ENCODE measurements at regions not wholly inside any gene's neighbourhood (a gene's known extent, or its start where the extent isn't known, plus 50 kb on each side); places are given as distances from the start of the nearest gene placed in this dataset.

- H3K27me3 Mint-ChIP-seq (ENCODE audit: low read depth), result peaks cover 11% of the 10 kb centered on the region
- H3K4me1 Mint-ChIP-seq (ENCODE audit: low read depth), result no peaks in the 10 kb centered on the region
- intact Hi-C loops (cut with micrococcal nuclease), result no loop called here
- H3K9me3 Mint-ChIP-seq, result peaks cover 4% of the 10 kb centered on the region
- CTCF ChIA-PET, result no interaction called here
- H3K36me3 Mint-ChIP-seq (ENCODE audit: low read depth), result no peaks in the 10 kb centered on the region
- no peak overlapping the region for H3K4me3 Mint-ChIP-seq
- no peak overlapping the region for H3K27ac Mint-ChIP-seq
- DNase-seq, result no peak
These were observed 298.7 kb downstream of the BAMBI start for GRCh38 chr10:28975891-28976531.

- H3K36me3 Mint-ChIP-seq (ENCODE audit: low read depth), result no peaks in the 10 kb centered on the region
- intact Hi-C loops (cut with micrococcal nuclease), result no loop called here
- CTCF ChIA-PET, result interaction anchor here (1.3 kb wide), 1 partner anchor 14 kb away, joined by 4 read pairs; no protein-coding TSS in a partner anchor
These were observed 300.2 kb downstream of the BAMBI start for GRCh38 chr10:28977518-28977917.

GRCh38 chr10:28980264-28980663 lies 302.9 kb downstream of the BAMBI start:
- intact Hi-C loops (cut with micrococcal nuclease), result no loop called here
- Mint-ChIP-seq H3K4me1 (ENCODE audit: low read depth) (no peaks in the 10 kb centered on the region), H3K27ac (no peak overlapping the region), H3K4me3 (no peak overlapping the region), H3K36me3 (ENCODE audit: low read depth) (no peaks in the 10 kb centered on the region), H3K9me3 (peaks cover 4% of the 10 kb centered on the region), H3K27me3 (ENCODE audit: low read depth) (peaks cover 15% of the 10 kb centered on the region)
- CTCF ChIA-PET, result no interaction called here
- no peak for DNase-seq

More at GRCh38 chr10:28977518-28977917, 300.2 kb downstream of the BAMBI start:
- Mint-ChIP-seq H3K27ac (no peak overlapping the region), H3K4me1 (ENCODE audit: low read depth) (no peaks in the 10 kb centered on the region), H3K27me3 (ENCODE audit: low read depth) (peaks cover 11% of the 10 kb centered on the region), H3K9me3 (peaks cover 4% of the 10 kb centered on the region), H3K4me3 (no peak overlapping the region)
- DNase-seq, result no peak

DNA sequence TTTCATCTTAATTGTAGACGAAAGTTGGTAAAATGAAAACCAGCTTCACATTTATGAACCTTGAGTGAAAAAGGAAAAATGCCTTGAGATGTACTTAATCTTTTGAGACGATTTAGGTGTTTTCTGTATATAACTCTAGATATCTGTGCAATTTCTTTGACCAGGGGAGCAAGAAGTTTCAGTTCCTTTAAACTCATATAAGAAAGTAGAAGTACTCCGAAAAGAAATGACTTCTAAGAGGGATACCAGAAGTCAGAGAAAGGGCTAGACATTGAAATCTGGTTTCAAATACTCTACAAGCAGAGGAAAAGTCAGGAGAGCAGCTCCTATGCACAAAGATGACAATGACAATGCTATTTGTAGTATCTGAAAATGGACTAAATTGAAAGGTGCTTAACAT lies 303.7 kb downstream of the BAMBI start:
- DNase-seq, result no peak
- Mint-ChIP-seq H3K4me3 (no peak overlapping the region), H3K36me3 (ENCODE audit: low read depth) (no peaks in the 10 kb centered on the region), H3K9me3 (peaks cover 4% of the 10 kb centered on the region), H3K27me3 (ENCODE audit: low read depth) (peaks cover 14% of the 10 kb centered on the region), H3K27ac (no peak overlapping the region), H3K4me1 (ENCODE audit: low read depth) (no peaks in the 10 kb centered on the region)
- CTCF ChIA-PET, result no interaction called here
- intact Hi-C loops (cut with micrococcal nuclease), result no loop called here

- DNase-seq, result no peak
- Mint-ChIP-seq H3K27me3 (ENCODE audit: low read depth) (peaks cover 9% of the 10 kb centered on the region), H3K27ac (no peak overlapping the region), H3K9me3 (no peaks in the 10 kb centered on the region), H3K36me3 (ENCODE audit: low read depth) (no peaks in the 10 kb centered on the region), H3K4me3 (no peak overlapping the region), H3K4me1 (ENCODE audit: low read depth) (no peaks in the 10 kb centered on the region)
- CTCF ChIA-PET, result no interaction called here
- intact Hi-C loops (cut with micrococcal nuclease), result no loop called here
These were observed 305.7 kb downstream of the BAMBI start for GRCh38 chr10:28982974-28983373.

- Mint-ChIP-seq H3K9me3 (no peaks in the 10 kb centered on the region), H3K4me3 (no peak overlapping the region), H3K27me3 (ENCODE audit: low read depth) (peaks cover 7% of the 10 kb centered on the region), H3K4me1 (ENCODE audit: low read depth) (no peaks in the 10 kb centered on the region), H3K27ac (no peak overlapping the region), H3K36me3 (ENCODE audit: low read depth) (no peaks in the 10 kb centered on the region)
- DNase-seq, result no peak
- CTCF ChIA-PET, result no interaction called here
- intact Hi-C loops (cut with micrococcal nuclease), result no loop called here
These were observed 305.1 kb upstream of the LYZL1 start for GRCh38 chr10:28983799-28984198.

GRCh38 chr10:28984431-28984830 lies 304.4 kb upstream of the LYZL1 start:
- no peak overlapping the region for H3K27ac Mint-ChIP-seq
- H3K9me3 Mint-ChIP-seq, result no peaks in the 10 kb centered on the region
- CTCF ChIA-PET, result no interaction called here
- H3K4me3 Mint-ChIP-seq, result no peak overlapping the region
- intact Hi-C loops (cut with micrococcal nuclease), result no loop called here
- no peaks in the 10 kb centered on the region for H3K36me3 Mint-ChIP-seq (ENCODE audit: low read depth)
- DNase-seq, result peak; percentile 42
- H3K4me1 Mint-ChIP-seq (ENCODE audit: low read depth), result no peaks in the 10 kb centered on the region
- peaks cover 9% of the 10 kb centered on the region for H3K27me3 Mint-ChIP-seq (ENCODE audit: low read depth)

DNA sequence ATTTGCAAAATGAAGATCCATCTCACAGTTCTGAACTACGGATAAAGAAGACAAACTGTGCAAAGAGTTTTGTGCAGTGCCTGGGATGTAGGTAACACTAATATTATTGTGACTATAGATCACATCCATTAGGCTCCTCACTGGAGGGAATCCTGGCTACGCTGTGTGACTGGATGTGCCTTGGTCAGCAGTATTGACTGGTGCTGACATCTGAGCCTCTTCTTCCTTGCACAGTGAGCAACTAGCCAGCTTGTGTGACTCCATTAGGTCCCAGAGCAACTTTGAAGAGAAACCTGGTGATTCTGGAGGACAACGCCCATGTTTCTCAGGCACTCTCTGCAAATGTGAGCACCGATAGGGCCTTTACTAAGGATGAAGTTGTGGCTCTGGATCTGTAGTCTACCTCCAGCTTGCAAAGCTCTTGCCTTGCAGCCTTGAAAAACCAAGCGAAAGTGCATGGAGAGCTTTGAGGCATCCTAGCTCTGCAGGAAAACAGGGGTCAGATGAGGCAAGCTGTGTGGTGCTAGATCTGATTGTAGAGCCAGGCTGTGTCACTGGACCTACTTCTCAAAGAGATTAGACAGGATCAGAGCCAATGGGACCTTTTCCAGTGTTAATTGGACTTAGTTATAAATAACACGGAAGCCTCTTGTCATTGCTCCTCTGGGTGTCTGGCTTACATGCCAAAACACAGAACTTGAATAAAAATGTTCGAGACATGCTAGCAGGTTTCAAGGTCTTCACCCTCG lies 303.6 kb upstream of the LYZL1 start:
- Mint-ChIP-seq H3K27me3 (ENCODE audit: low read depth) (peaks cover 6% of the 10 kb centered on the region), H3K27ac (no peak overlapping the region), H3K4me3 (no peak overlapping the region), H3K4me1 (ENCODE audit: low read depth) (no peaks in the 10 kb centered on the region), H3K9me3 (no peaks in the 10 kb centered on the region), H3K36me3 (ENCODE audit: low read depth) (no peaks in the 10 kb centered on the region)
- no peak for DNase-seq
- CTCF ChIA-PET, result no interaction called here
- intact Hi-C loops (cut with micrococcal nuclease), result no loop called here

GRCh38 chr10:28986117-28986792 lies 302.6 kb upstream of the LYZL1 start:
- no peaks in the 10 kb centered on the region for H3K36me3 Mint-ChIP-seq (ENCODE audit: low read depth)
- CTCF ChIA-PET, result no interaction called here
- H3K4me1 Mint-ChIP-seq (ENCODE audit: low read depth), result no peaks in the 10 kb centered on the region

DNA sequence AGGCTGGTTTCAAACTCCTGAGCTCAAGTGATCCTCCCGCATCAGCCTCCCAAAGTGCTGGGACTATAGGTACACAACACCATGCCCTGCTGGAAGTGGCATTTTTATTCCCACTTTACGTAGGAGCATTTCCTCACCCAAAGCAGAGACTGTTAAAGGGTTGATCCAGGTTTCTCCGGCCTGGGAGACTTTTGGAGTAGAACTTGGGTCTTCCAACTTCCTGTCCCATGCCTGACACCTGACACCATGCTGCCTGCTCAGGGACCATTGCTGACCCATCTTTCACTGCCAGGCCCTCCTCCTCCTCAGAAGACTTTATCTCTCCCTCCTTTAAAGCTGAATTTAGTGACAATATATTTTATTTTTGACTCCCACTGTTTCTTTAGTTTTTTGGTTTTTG lies 302.0 kb upstream of the LYZL1 start:
- Mint-ChIP-seq H3K27me3 (ENCODE audit: low read depth) (peaks cover 6% of the 10 kb centered on the region), H3K36me3 (ENCODE audit: low read depth) (no peaks in the 10 kb centered on the region)

More at GRCh38 chr10:28986117-28986792, 302.6 kb upstream of the LYZL1 start:
- no peaks in the 10 kb centered on the region for H3K9me3 Mint-ChIP-seq
- DNase-seq, result no peak
- H3K27ac Mint-ChIP-seq, result no peak overlapping the region
- no peak overlapping the region for H3K4me3 Mint-ChIP-seq
- H3K27me3 Mint-ChIP-seq (ENCODE audit: low read depth), result peaks cover 6% of the 10 kb centered on the region
- intact Hi-C loops (cut with micrococcal nuclease), result no loop called here

GRCh38 chr10:28987555-28988320 lies 301.1 kb upstream of the LYZL1 start:
- Mint-ChIP-seq H3K27me3 (ENCODE audit: low read depth) (peaks cover 6% of the 10 kb centered on the region), H3K9me3 (no peaks in the 10 kb centered on the region), H3K4me3 (no peak overlapping the region), H3K36me3 (ENCODE audit: low read depth) (no peaks in the 10 kb centered on the region), H3K4me1 (ENCODE audit: low read depth) (no peaks in the 10 kb centered on the region), H3K27ac (no peak overlapping the region)
- no peak for DNase-seq
- intact Hi-C loops (cut with micrococcal nuclease), result no loop called here
- CTCF ChIA-PET, result no interaction called here

More for the DNA sequence above, 302.0 kb upstream of the LYZL1 start:
- CTCF ChIA-PET, result no interaction called here
- Mint-ChIP-seq H3K9me3 (no peaks in the 10 kb centered on the region), H3K27ac (no peak overlapping the region), H3K4me3 (no peak overlapping the region), H3K4me1 (ENCODE audit: low read depth) (no peaks in the 10 kb centered on the region)
- DNase-seq, result no peak
- intact Hi-C loops (cut with micrococcal nuclease), result no loop called here

DNA sequence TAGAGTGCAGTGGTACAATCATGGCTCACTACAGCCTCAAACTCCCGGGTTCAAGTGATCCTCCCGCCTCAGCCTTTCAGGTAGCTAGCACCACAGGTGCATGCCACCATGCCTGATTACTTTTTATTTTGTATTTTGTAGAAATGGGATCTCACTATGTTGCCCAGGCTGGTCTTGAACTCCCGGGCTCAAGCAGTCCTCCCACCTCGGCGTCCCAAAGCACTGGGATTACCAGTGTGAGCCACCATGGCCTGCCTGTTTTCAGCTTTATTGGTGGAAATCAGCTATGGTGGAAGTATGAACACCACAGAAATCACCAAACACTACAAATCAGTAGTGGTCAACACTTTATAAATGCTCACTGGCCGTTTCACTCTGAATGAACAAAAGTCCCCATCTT lies 299.9 kb upstream of the LYZL1 start:
- no peaks in the 10 kb centered on the region for H3K9me3 Mint-ChIP-seq
- H3K4me1 Mint-ChIP-seq (ENCODE audit: low read depth), result no peaks in the 10 kb centered on the region
- CTCF ChIA-PET, result interaction anchor here (0.6 to 1.3 kb wide), 3 partner anchors 284 to 740 kb away, joined by 3 read pairs; no protein-coding TSS in a partner anchor
- intact Hi-C loops (cut with micrococcal nuclease), result no loop called here
- no peak for DNase-seq
- no peak overlapping the region for H3K27ac Mint-ChIP-seq
- peaks cover 3% of the 10 kb centered on the region for H3K27me3 Mint-ChIP-seq (ENCODE audit: low read depth)
- H3K4me3 Mint-ChIP-seq, result no peak overlapping the region
- no peaks in the 10 kb centered on the region for H3K36me3 Mint-ChIP-seq (ENCODE audit: low read depth)

All from activated naive CD4-positive, alpha-beta T cell treated with anti-CD3 and anti-CD28 coated beads for 36 hours (primary cell).